ENCODE measurements at regions not wholly inside any gene's neighbourhood (a gene's known extent, or its start where the extent isn't known, plus 50 kb on each side); places are given as distances from the start of the nearest gene placed in this dataset.

- H4K20me1 ChIP-seq (ENCODE audit: control insufficient read depth, extremely low read depth, insufficient read depth, low read length), result no peaks in the 10 kb centered on the region
- H3K4me1 ChIP-seq (ENCODE audit: control insufficient read depth, extremely low read depth, insufficient read depth, low read length), result peaks cover 5% of the 10 kb centered on the region
- no peaks in the 10 kb centered on the region for H3K27me3 ChIP-seq (ENCODE audit: control insufficient read depth, extremely low read depth, insufficient read depth, low read length)
- no peak overlapping the region for H2AFZ ChIP-seq (ENCODE audit: control insufficient read depth, low read length)
- no peaks in the 10 kb centered on the region for H3K36me3 ChIP-seq (ENCODE audit: control insufficient read depth in 2 of 2, extremely low read depth in 1 of 2, insufficient read depth in 2 of 2, low read length in 2 of 2)
- no peak overlapping the region for H3K4me2 ChIP-seq (ENCODE audit: control insufficient read depth, extremely low read depth, insufficient read depth, low read depth, low read length)
- TF ChIP-seq EZH2 (IDR thresholded peaks at IDR 0.05; ENCODE audit: low read length) (no peak), CTCF (optimal IDR thresholded peaks at IDR 0.05 in 1 of 3, IDR thresholded peaks at IDR 0.05 in 1 of 3, conservative IDR thresholded peaks at IDR 0.05 in 1 of 3; ENCODE audit: extremely low read depth in 1 of 3, insufficient read depth in 2 of 3, low read length in 3 of 3) (no peak)
- H3K27ac ChIP-seq (ENCODE audit: control insufficient read depth, insufficient read depth, low read length), result no peak overlapping the region
- no peak overlapping the region for H3K9ac ChIP-seq (ENCODE audit: control insufficient read depth, extremely low read depth, insufficient read depth, low read length)
- H3K9me1 ChIP-seq (ENCODE audit: control insufficient read depth, extremely low read depth, insufficient read depth, low read length), result no peaks in the 10 kb centered on the region
- FAIRE-seq (no peak), DNase-seq (ENCODE audit: low read depth, low spot score) (no peak)
- H3K79me2 ChIP-seq (ENCODE audit: control insufficient read depth, insufficient read depth, low read length), result no peaks in the 10 kb centered on the region
- dilution Hi-C loops (cut with MboI; ENCODE audit: extremely low pct_ligation_motif_present, low sequenced_read_pairs), result no loop called here
- no peak overlapping the region for H3K4me3 ChIP-seq (ENCODE audit: control insufficient read depth in 2 of 3, extremely low read depth in 1 of 3, insufficient read depth in 2 of 3, low read depth in 1 of 3, low read length in 3 of 3)
- H3K9me3 ChIP-seq (ENCODE audit: control insufficient read depth, low read depth, low read length), result no peaks in the 10 kb centered on the region
These were observed 190.8 kb downstream of the ZNF621 start for GRCh38 chr3:40715551-40715950.

- Histone ChIP-seq H3K9me3 (ENCODE audit: control insufficient read depth, low read depth, low read length) (no peaks in the 10 kb centered on the region), H4K20me1 (ENCODE audit: control insufficient read depth, extremely low read depth, insufficient read depth, low read length) (no peaks in the 10 kb centered on the region), H3K4me3 (ENCODE audit: control insufficient read depth in 2 of 3, extremely low read depth in 1 of 3, insufficient read depth in 2 of 3, low read depth in 1 of 3, low read length in 3 of 3) (no peak overlapping the region), H3K27ac (ENCODE audit: control insufficient read depth, insufficient read depth, low read length) (no peak overlapping the region), H3K36me3 (ENCODE audit: control insufficient read depth in 2 of 2, extremely low read depth in 1 of 2, insufficient read depth in 2 of 2, low read length in 2 of 2) (no peaks in the 10 kb centered on the region), H3K9me1 (ENCODE audit: control insufficient read depth, extremely low read depth, insufficient read depth, low read length) (no peaks in the 10 kb centered on the region), H2AFZ (ENCODE audit: control insufficient read depth, low read length) (no peak overlapping the region), H3K27me3 (ENCODE audit: control insufficient read depth, extremely low read depth, insufficient read depth, low read length) (no peaks in the 10 kb centered on the region), H3K9ac (ENCODE audit: control insufficient read depth, extremely low read depth, insufficient read depth, low read length) (no peak overlapping the region), H3K79me2 (ENCODE audit: control insufficient read depth, insufficient read depth, low read length) (no peaks in the 10 kb centered on the region), H3K4me2 (ENCODE audit: control insufficient read depth, extremely low read depth, insufficient read depth, low read depth, low read length) (no peak overlapping the region), H3K4me1 (ENCODE audit: control insufficient read depth, extremely low read depth, insufficient read depth, low read length) (peaks cover 5% of the 10 kb centered on the region)
- FAIRE-seq (no peak), DNase-seq (ENCODE audit: low read depth, low spot score) (no peak)
- TF ChIP-seq CTCF (optimal IDR thresholded peaks at IDR 0.05 in 1 of 3, IDR thresholded peaks at IDR 0.05 in 1 of 3, conservative IDR thresholded peaks at IDR 0.05 in 1 of 3; ENCODE audit: extremely low read depth in 1 of 3, insufficient read depth in 2 of 3, low read length in 3 of 3) (no peak), EZH2 (IDR thresholded peaks at IDR 0.05; ENCODE audit: low read length) (no peak)
- dilution Hi-C loops (cut with MboI; ENCODE audit: extremely low pct_ligation_motif_present, low sequenced_read_pairs), result no loop called here
These were observed 192.7 kb downstream of the ZNF621 start for GRCh38 chr3:40717471-40717870.

Data from keratinocyte (primary cell).